T-cell (primary cell): ENCODE measurements at regions not wholly inside any gene's neighbourhood (a gene's known extent, or its start where the extent isn't known, plus 50 kb on each side); places are given as distances from the start of the nearest gene placed in this dataset.

Experiments used
- ATAC-seq, 4 experiments: fragments of 200-7000 bp in 3 of 4; fragments of 150-1000 bp in 1 of 4; cut with Tn5 transposase; replicated peaks in 1 of 4; 1 replicate in 3 of 4; 2 replicates in 1 of 4; pipeline ENCODE4 v1.10.0; 2021; ENCODE audit warnings: moderate library complexity in 3 of 4, mild to moderate bottlenecking in 2 of 4, moderate number of reproducible peaks in 1 of 4
- CTCF ChIA-PET, 2 donors: fragments of 300-600 bp; sonication (Branson Sonifier 250); formaldehyde crosslinking; loops; one replicate each; lab custom pipeline; 2022; ENCODE audit warnings: antibody characterized with exemption in 2 of 2; lab: Charles Lee
- POLR2A ChIA-PET, 2 donors: fragments of 300-600 bp; sonication (Branson Sonifier 250); formaldehyde crosslinking; loops; one replicate each; lab custom pipeline; 2022; ENCODE audit warnings: antibody characterized with exemption in 2 of 2; lab: Charles Lee
- DNase-seq, 35 experiments: peaks; one replicate each; pipeline versions ENCODE4 v3.0.0 to v3.0.0-alpha.2; 2013 to 2023
- H3K27ac ChIP-seq: one replicate; pipeline ENCODE4 v1.5.1; 2013; ENCODE audit warnings: low read length
- H3K27me3 ChIP-seq, 2 experiments: replicated peaks in 1 of 2; 1 replicate in 1 of 2; 2 replicates in 1 of 2; pipeline versions ENCODE4 v1.6.1 to v1.7.0; 2013; ENCODE audit warnings: low read length in 1 of 2, mixed read lengths in 1 of 2; ENCODE audit not compliant: control insufficient read depth in 2 of 2, insufficient read depth in 2 of 2; ENCODE audit errors: extremely low read depth in 1 of 2
- H3K36me3 ChIP-seq, 2 donors: 1 replicate in 1 of 2; 2 replicates in 1 of 2; pipeline versions ENCODE4 v1.6.1 to v1.7.0; 2013; ENCODE audit warnings: low read length in 1 of 2; ENCODE audit not compliant: control insufficient read depth in 2 of 2, insufficient read depth in 1 of 2; ENCODE audit errors: extremely low read depth in 1 of 2
- H3K4me1 ChIP-seq, 2 experiments: 1 replicate in 1 of 2; 2 replicates in 1 of 2; pipeline versions ENCODE4 v1.6.1 to v1.7.0; 2013; ENCODE audit warnings: low read length in 2 of 2, mixed read lengths in 1 of 2; ENCODE audit not compliant: insufficient read depth in 2 of 2, control insufficient read depth in 1 of 2; ENCODE audit errors: extremely low read depth in 1 of 2
- H3K4me3 ChIP-seq, 2 donors: 1 replicate in 1 of 2; 2 replicates in 1 of 2; pipeline versions ENCODE4 v1.5.1 to v1.7.0; 2013; ENCODE audit warnings: mild to moderate bottlenecking in 2 of 2, low read length in 1 of 2, moderate library complexity in 1 of 2; ENCODE audit not compliant: control insufficient read depth in 1 of 2; ENCODE audit errors: extremely low read depth in 1 of 2
- H3K9me3 ChIP-seq: 2 replicates; pipeline ENCODE4 v1.7.0; 2013
- H3K27ac Mint-ChIP-seq, 2 donors: one replicate each; pipeline ENCODE4 v1.8.0; 2020 to 2021; ENCODE audit warnings: mild to moderate bottlenecking in 2 of 2, mixed read lengths in 2 of 2
- H3K27me3 Mint-ChIP-seq, 2 donors: one replicate each; pipeline ENCODE4 v1.8.0; 2021 to 2022; ENCODE audit warnings: mixed read lengths in 2 of 2
- H3K36me3 Mint-ChIP-seq: one replicate; pipeline ENCODE4 v1.8.0; 2021; ENCODE audit warnings: mixed read lengths
- H3K4me1 Mint-ChIP-seq, 3 donors: one replicate each; pipeline ENCODE4 v1.8.0; 2020 to 2022; ENCODE audit warnings: mixed read lengths in 3 of 3, mild to moderate bottlenecking in 1 of 3
- H3K4me3 Mint-ChIP-seq, 3 donors: one replicate each; pipeline ENCODE4 v1.8.0; 2020 to 2022; ENCODE audit warnings: mild to moderate bottlenecking in 3 of 3, mixed read lengths in 3 of 3, moderate library complexity in 3 of 3
- H3K9me3 Mint-ChIP-seq, 3 donors: one replicate each; pipeline ENCODE4 v1.8.0; 2020 to 2022; ENCODE audit warnings: mixed read lengths in 3 of 3
- WGBS: methylation state at CpG from one replicate; pipeline ENCODE4 v1.1.5; 2013; ENCODE audit warnings: missing lambda C conversion rate; ENCODE audit not compliant: insufficient coverage; 5-methylcytosine and 5-hydroxymethylcytosine counted together

DNA sequence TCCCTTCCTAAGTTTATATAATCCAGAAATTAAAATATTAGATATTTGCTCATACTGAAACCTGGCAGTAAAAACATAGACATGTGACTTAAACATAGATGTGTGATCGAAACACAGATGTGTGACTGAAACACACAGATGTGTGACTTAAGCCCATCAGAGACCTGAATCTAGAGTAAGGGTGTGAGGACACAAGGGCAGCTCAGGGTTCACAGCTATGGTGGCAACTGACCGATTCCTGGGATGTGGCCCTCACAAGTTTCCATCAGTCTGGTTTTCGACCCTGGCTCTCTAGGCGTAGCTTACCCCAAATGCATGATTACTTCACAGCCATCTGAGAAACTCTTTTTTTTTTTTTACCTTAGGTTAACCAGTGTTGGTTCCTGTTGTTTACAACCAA is 137.0 kb downstream of the NRN1 start:
- ChIA-PET CTCF (interaction anchor here (0.7 to 0.8 kb wide), 2 partner anchors 8 to 1720 kb away, joined by 4 to 5 read pairs; no protein-coding TSS in a partner anchor), POLR2A (no interaction called here)
- ATAC-seq = peak in 2 of 4 experiments; percentile 14 to 19
- H3K27me3 Mint-ChIP-seq = no peaks in the 10 kb centered on the region
- peaks cover 8% of the 10 kb centered on the region for H3K36me3 Mint-ChIP-seq
- H3K9me3 ChIP-seq = peaks cover 3% of the 10 kb centered on the region
- WGBS = 45% methylated on average over 2 of the region's 4 CpGs
- peaks cover 54 to 66% (median 65%) of the 10 kb centered on the region in 3 donors for H3K4me1 Mint-ChIP-seq
- peaks cover 4 to 13% (median 9%) of the 10 kb centered on the region in 3 donors for H3K9me3 Mint-ChIP-seq
- H3K4me1 ChIP-seq = peaks cover 27 to 33% of the 10 kb centered on the region in 2 experiments
- H3K4me3 ChIP-seq = no peak overlapping the region
- DNase-seq = peak in 1 of 35 experiments; percentile 25
- H3K27ac Mint-ChIP-seq = peak overlapping the region; percentile 84 to 85
- no peaks in the 10 kb centered on the region for H3K36me3 ChIP-seq
- H3K4me3 Mint-ChIP-seq = peak overlapping the region; percentile 3 to 27 (median 21)
- H3K27me3 ChIP-seq = no peaks in the 10 kb centered on the region
- H3K27ac ChIP-seq = peak overlapping the region; percentile 45

DNA sequence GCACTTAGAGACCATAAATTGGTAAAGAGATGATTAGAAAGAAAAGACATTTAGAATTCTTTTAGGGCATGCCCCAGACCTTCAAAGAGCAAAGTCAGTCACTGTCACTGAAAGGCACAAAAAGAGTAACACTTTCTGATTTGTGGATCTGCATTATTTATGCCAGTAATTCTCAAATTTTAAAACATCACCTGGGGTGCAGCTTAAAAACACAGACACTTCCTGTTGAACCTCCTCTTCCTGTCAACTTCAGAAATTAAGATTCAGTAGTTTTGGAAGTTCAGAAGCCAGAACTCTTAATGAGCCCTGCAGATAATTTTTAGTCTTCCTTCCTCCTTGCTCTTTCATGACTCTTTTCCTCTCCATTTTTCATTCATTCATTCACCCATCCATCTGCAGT is 137.5 kb downstream of the NRN1 start:
- peak in 1 of 35 experiments; percentile 24 for DNase-seq
- H3K4me1 Mint-ChIP-seq = peaks cover 54 to 65% (median 65%) of the 10 kb centered on the region in 3 donors
- H3K36me3 Mint-ChIP-seq = peaks cover 8% of the 10 kb centered on the region
- Histone ChIP-seq H3K4me3 (no peak overlapping the region), H3K27ac (peak overlapping the region; percentile 45), H3K36me3 (no peaks in the 10 kb centered on the region), H3K4me1 (peaks cover 27 to 33% of the 10 kb centered on the region in 2 experiments), H3K27me3 (no peaks in the 10 kb centered on the region), H3K9me3 (peaks cover 3% of the 10 kb centered on the region)
- peak overlapping the region; percentile 3 to 27 (median 21) for H3K4me3 Mint-ChIP-seq
- H3K9me3 Mint-ChIP-seq = peaks cover 4 to 13% (median 9%) of the 10 kb centered on the region in 3 donors
- ChIA-PET CTCF (interaction anchor here (0.7 to 0.8 kb wide), 2 partner anchors 9 to 1720 kb away, joined by 4 to 5 read pairs; no protein-coding TSS in a partner anchor), POLR2A (no interaction called here)
- ATAC-seq = peak in 3 of 4 experiments; percentile 37 to 48 (median 41)
- peak overlapping the region; percentile 84 to 85 for H3K27ac Mint-ChIP-seq
- H3K27me3 Mint-ChIP-seq = no peaks in the 10 kb centered on the region

DNA sequence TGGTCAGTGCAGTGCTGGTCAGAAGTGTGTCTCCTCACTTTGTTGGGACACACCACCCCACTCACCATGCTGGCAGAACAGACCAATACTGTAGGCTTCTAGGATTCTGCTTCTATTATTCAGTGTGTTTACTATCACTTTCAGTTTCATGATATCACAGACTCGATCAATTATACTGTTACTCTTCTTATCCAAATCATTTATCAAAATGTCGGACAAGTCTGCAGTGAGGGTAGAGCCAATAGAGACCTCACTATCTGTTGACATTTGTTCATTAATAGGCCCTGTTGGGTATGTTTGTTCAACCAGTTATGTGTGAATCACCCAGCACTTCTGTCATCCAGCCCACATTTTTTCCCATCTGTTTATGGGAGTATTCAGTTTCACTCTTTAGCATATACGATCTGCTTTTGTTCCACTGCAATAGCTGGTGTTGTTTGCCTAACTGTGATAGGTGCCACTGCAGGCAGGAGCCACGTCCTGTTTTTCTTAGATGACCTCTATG is 140.1 kb downstream of the NRN1 start:
- ChIA-PET CTCF (interaction anchor here in 1 of 2 donors (0.6 to 1.0 kb wide), 2 partner anchors 25 to 748 kb away, joined by 4 to 5 read pairs; no protein-coding TSS in a partner anchor), POLR2A (no interaction called here)
- Histone ChIP-seq H3K4me3 (peak overlapping the region; percentile 27 to 36), H3K36me3 (no peaks in the 10 kb centered on the region), H3K4me1 (peaks cover 27 to 33% of the 10 kb centered on the region in 2 experiments), H3K27ac (peak overlapping the region; percentile 91), H3K9me3 (peaks cover 3% of the 10 kb centered on the region), H3K27me3 (no peaks in the 10 kb centered on the region)
- WGBS = no CpG with 5 or more reads among the region's 4 CpGs
- Mint-ChIP-seq H3K4me3 (peak overlapping the region; percentile 73 to 83 (median 78)), H3K9me3 (peaks cover 4 to 11% (median 5%) of the 10 kb centered on the region in 3 donors), H3K27me3 (no peaks in the 10 kb centered on the region), H3K36me3 (peaks cover 4% of the 10 kb centered on the region), H3K27ac (peak overlapping the region; percentile 99), H3K4me1 (peaks cover 51 to 61% (median 59%) of the 10 kb centered on the region in 3 donors)
- ATAC-seq (peak; percentile 72 to 76 (median 74)), DNase-seq (peak in 6 of 35 experiments; percentile 7 to 48 (median 23))

DNA sequence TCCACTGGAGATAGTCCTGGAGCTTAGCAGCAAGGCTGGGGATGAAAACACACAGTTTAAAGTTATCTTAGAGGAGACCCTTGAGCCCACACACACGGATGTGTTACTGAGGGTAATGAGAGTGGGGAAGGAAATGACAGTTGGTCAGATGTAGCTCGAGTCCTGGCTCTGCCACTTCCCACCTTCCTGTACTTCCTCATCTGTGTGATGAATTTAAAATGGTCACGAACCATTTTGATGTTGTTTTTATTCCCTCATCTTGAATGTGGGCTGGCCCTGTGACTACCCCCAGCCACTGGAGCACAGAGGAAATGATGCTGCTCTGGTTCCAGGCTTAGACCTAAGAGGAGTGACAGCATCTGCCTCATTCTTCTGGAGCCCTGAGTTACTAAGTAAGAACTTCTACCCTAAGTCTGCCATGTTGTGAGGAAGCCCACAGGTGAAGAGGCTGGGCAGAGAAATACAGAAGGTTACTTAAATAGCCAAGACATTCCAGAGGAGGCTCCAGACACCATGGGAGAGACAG is 141.2 kb downstream of the NRN1 start:
- Mint-ChIP-seq H3K27ac (peak overlapping the region; percentile 99), H3K27me3 (no peaks in the 10 kb centered on the region), H3K9me3 (peaks cover 0 to 8% (median 5%) of the 10 kb centered on the region in 3 donors), H3K36me3 (peaks cover 4% of the 10 kb centered on the region), H3K4me3 (peak overlapping the region; percentile 31 to 83 (median 73)), H3K4me1 (peaks cover 51 to 61% (median 59%) of the 10 kb centered on the region in 3 donors)
- no peak overlapping the region for H3K4me3 ChIP-seq
- ChIA-PET POLR2A (no interaction called here), CTCF (no interaction called here)
- no peaks in the 10 kb centered on the region for H3K27me3 ChIP-seq
- ATAC-seq (no peak), DNase-seq (peak in 1 of 35 experiments; percentile 21)
- WGBS = 100% methylated on average over 1 of the region's 3 CpGs
- peaks cover 27 to 33% of the 10 kb centered on the region in 2 experiments for H3K4me1 ChIP-seq
- H3K9me3 ChIP-seq = no peaks in the 10 kb centered on the region
- H3K27ac ChIP-seq = peak overlapping the region; percentile 91
- no peaks in the 10 kb centered on the region for H3K36me3 ChIP-seq

DNA sequence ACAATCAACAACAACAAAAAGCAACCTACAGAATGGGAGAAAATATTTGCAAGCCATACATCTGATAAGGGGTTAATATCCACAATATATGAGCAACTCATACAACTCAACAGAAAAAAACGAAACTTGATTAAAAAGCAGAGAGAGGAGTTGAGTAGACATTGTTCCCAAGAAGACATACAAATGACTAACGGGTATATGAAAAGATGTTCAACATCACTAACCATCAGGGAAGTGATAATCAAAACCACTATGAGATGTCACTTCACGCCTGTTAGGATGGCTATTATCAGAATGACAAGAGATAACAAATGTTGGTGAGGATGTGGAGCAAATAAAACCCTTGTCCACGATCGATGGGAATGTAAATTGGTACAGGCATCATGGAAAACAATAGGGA is 145.9 kb downstream of the NRN1 start:
- Mint-ChIP-seq H3K36me3 (peaks cover 4% of the 10 kb centered on the region), H3K4me1 (peaks cover 10 to 18% (median 12%) of the 10 kb centered on the region in 3 donors), H3K27me3 (no peaks in the 10 kb centered on the region), H3K9me3 (peaks cover 0 to 8% (median 5%) of the 10 kb centered on the region in 3 donors), H3K27ac (no peak overlapping the region), H3K4me3 (no peak overlapping the region)
- ATAC-seq (no peak), DNase-seq (no peak)
- no CpG with 5 or more reads among the region's 5 CpGs for WGBS
- H3K27ac ChIP-seq = no peak overlapping the region
- ChIA-PET CTCF (no interaction called here), POLR2A (no interaction called here)
- no peak overlapping the region for H3K4me3 ChIP-seq
- no peaks in the 10 kb centered on the region for H3K36me3 ChIP-seq
- H3K9me3 ChIP-seq = no peaks in the 10 kb centered on the region
- no peaks in the 10 kb centered on the region for H3K27me3 ChIP-seq
- H3K4me1 ChIP-seq = peaks cover 3 to 10% of the 10 kb centered on the region in 2 experiments

DNA sequence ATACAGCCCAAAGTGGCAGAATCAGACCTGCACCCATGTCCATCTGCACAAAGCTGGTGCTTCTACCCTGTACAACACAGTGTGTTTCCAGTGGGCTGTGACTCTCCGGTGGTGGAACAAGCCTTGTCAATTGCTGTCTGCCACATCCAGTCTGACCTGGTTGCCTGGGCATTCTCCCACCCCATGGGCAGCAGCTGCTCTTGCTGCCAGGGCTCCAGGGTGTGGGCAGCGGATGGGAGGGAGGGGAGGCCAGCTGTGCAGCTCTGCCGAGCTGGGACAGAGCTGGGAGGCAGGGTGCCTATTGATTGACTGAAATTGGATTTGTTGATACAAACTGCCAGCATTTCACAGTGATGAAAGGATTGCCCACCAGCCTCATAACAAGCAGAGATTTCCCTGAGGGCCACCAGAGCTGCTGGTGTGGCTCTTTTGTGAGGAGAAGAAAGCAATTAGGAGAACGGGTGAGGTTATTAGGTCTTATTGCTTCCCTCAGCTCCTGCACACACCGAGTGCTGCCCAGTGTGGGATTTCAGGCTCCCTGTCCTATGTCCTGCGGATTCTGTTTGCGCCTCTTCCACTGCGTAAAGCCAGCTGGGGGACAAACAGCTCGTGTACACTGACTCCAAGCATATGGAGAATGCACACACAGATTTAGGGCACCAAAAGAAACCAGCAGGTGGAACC is 150.8 kb downstream of the NRN1 start:
- no peak for ATAC-seq
- DNase-seq = no peak
- H3K36me3 Mint-ChIP-seq = no peaks in the 10 kb centered on the region
- CTCF ChIA-PET = no interaction called here
- H3K4me1 Mint-ChIP-seq = peaks cover 4 to 5% (median 5%) of the 10 kb centered on the region in 3 donors
- H3K9me3 Mint-ChIP-seq = no peaks in the 10 kb centered on the region
- POLR2A ChIA-PET = interaction anchor here in 1 of 2 donors (0.9 kb wide), 1 partner anchor 144 kb away, joined by 3 read pairs; no protein-coding TSS in a partner anchor
- Histone ChIP-seq H3K27ac (no peak overlapping the region), H3K27me3 (peaks cover 0 to 9% of the 10 kb centered on the region in 2 experiments), H3K9me3 (no peaks in the 10 kb centered on the region), H3K4me1 (peaks cover 2 to 9% of the 10 kb centered on the region in 2 experiments), H3K4me3 (no peak overlapping the region), H3K36me3 (no peaks in the 10 kb centered on the region)
- no peak overlapping the region for H3K27ac Mint-ChIP-seq
- H3K4me3 Mint-ChIP-seq = no peak overlapping the region
- peaks cover 0 to 4% of the 10 kb centered on the region in 2 donors for H3K27me3 Mint-ChIP-seq
- WGBS = 85% methylated on average over 6 of the region's 9 CpGs
